ENCODE measurements at regions not wholly inside any gene's neighbourhood (a gene's known extent, or its start where the extent isn't known, plus 50 kb on each side); places are given as distances from the start of the nearest gene placed in this dataset.

DNA sequence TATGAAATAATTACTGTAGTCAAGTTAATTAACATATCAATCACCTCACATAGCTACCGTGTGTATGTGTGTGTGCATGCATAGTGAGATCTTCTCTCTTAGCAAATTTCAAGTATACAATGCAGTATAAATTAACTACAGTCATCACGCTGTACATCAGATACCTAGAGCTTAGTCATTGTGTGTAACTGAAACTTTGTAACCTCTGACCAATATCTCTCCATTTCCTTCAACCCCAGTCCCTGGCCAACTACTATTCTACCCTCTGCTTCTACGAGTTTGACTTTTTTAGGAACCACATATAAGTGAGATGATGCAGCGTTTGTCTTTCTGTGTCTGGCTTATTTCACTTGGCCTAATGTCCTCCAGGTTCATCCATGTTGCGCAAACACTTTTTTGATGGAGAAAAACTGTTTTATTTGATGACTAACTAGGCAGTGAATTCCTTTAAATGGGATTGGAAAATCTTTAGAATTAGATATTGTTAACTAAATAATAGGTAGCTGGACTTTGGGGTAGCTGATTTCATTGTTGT is 459.5 kb downstream of the DHX35 start:
- TF ChIP-seq ZNF580 (tag by site-specific recombination; IDR thresholded peaks at IDR 0.05), result no peak
- no peak for TF ChIP-seq ZNF335 (tag by site-specific recombination; conservative IDR thresholded peaks at IDR 0.05)
- TF ChIP-seq, protein P1, sequence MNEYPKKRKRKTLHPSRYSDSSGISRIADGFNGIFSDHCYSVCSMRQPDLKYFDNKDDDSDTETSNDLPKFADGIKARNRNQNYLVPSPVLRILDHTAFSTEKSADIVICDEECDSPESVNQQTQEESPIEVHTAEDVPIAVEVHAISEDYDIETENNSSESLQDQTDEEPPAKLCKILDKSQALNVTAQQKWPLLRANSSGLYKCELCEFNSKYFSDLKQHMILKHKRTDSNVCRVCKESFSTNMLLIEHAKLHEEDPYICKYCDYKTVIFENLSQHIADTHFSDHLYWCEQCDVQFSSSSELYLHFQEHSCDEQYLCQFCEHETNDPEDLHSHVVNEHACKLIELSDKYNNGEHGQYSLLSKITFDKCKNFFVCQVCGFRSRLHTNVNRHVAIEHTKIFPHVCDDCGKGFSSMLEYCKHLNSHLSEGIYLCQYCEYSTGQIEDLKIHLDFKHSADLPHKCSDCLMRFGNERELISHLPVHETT (tag by site-specific recombination; IDR thresholded peaks at IDR 0.05), result no peak
- TF ChIP-seq ZNF274 (IDR thresholded peaks at IDR 0.05; ENCODE audit: low read length), result no peak
- TF ChIP-seq ZNF274 (tag by site-specific recombination; IDR thresholded peaks at IDR 0.05; ENCODE audit: borderline replicate concordance), result no peak
- TF ChIP-seq ZNF366 (tag by site-specific recombination; conservative IDR thresholded peaks at IDR 0.05), result no peak
- no peak for TF ChIP-seq PRDM10 (tag by site-specific recombination; IDR thresholded peaks at IDR 0.05)
- no peak for TF ChIP-seq ZSCAN30 (tag by site-specific recombination; IDR thresholded peaks at IDR 0.05)
- no peak for TF ChIP-seq ZNF114 (tag by site-specific recombination; IDR thresholded peaks at IDR 0.05)
- no peak for TF ChIP-seq MEIS1 (CRISPR knock-in tag; IDR thresholded peaks at IDR 0.05; ENCODE audit: borderline replicate concordance)
- TF ChIP-seq, protein P2, sequence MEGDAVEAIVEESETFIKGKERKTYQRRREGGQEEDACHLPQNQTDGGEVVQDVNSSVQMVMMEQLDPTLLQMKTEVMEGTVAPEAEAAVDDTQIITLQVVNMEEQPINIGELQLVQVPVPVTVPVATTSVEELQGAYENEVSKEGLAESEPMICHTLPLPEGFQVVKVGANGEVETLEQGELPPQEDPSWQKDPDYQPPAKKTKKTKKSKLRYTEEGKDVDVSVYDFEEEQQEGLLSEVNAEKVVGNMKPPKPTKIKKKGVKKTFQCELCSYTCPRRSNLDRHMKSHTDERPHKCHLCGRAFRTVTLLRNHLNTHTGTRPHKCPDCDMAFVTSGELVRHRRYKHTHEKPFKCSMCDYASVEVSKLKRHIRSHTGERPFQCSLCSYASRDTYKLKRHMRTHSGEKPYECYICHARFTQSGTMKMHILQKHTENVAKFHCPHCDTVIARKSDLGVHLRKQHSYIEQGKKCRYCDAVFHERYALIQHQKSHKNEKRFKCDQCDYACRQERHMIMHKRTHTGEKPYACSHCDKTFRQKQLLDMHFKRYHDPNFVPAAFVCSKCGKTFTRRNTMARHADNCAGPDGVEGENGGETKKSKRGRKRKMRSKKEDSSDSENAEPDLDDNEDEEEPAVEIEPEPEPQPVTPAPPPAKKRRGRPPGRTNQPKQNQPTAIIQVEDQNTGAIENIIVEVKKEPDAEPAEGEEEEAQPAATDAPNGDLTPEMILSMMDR (tag by site-specific recombination; IDR thresholded peaks at IDR 0.05), result no peak
- TF ChIP-seq ZBTB49 (tag by site-specific recombination; IDR thresholded peaks at IDR 0.05; ENCODE audit: low read depth), result no peak
- TF ChIP-seq PRDM1 (tag by site-specific recombination; IDR thresholded peaks at IDR 0.05), result no peak

All from HEK293 (cell line).